SW480 (cell line): ENCODE measurements at regions not wholly inside any gene's neighbourhood (a gene's known extent, or its start where the extent isn't known, plus 50 kb on each side); places are given as distances from the start of the nearest gene placed in this dataset.
"Not testable (repeated sequence)": the region's sequence is repeated elsewhere in the genome, so short reads cannot be mapped to it uniquely, and the experiment has no call there.

Experiments used
- DNase-seq: peaks from one replicate; pipeline ENCODE4 v3.0.0-alpha.2; 2016; ENCODE audit warnings: low spot score

GRCh38 chr11:47928426-47928825, 51.9 kb upstream of the PTPRJ start:
- no peak for DNase-seq

- DNase-seq, result peak; percentile 97
Measured at GRCh38 chr11:47924184-47924691, 56.1 kb upstream of the PTPRJ start.

GRCh38 chr11:47923667-47924066, 56.7 kb upstream of the PTPRJ start:
- DNase-seq, result no peak

- not testable (repeated sequence) for DNase-seq
Measured at GRCh38 chr11:47921080-47921555, 59.2 kb upstream of the PTPRJ start.

- peak; percentile 73 for DNase-seq
Measured at GRCh38 chr11:47918882-47919495, 61.4 kb upstream of the PTPRJ start.

DNA sequence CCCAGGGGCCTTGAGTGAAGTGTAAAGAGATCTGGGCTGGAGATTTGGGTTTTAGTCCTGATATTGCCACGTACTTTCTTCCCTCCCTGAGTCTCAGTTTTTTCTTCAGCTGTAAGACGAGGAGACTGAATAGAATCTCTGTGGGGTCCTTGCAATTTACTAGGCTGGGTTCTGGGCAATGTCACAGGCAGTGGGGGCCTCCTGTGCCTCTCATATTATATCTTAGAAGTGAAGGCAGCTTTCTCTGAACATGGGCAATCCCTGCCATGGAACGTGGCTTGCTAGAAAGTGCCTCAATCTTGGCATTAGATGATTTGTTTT, 62.0 kb upstream of the PTPRJ start:
- DNase-seq, result no peak

DNA sequence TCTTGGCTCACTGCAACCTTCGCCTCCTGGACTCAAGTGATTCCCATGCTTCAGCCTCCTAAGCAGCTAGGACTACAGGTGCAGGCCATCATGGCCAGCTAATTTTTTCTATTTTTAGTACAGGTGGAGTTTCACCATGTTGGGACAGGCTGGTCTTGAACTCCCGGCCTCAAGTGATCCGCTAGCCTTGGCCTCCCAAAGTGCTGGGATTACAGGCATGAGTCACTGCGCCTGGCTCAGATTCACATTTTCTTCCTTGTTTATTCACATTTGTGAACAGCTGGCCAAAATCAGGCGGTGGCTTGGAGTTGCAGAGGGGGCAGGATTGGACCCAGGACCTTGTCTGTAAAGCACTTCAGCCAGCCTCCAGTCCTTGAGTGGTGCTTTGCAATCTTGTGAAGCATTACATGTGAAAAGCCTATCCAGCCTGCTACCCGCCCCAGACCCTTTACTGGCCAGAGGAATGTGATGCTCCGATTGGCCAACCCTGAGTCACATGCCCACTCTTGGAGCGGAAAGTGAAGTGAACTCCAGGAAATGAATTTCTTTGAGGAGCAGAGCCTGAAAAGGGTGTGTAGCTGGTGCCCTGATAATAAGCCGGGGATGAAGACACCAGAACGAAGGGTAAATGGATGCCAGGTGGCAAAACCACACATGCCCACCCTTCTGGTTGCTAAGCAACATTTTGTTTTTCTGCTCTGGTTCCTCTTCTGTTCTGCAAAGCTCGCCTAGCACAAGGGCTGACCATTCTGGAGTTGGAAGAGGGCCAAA, 62.6 kb upstream of the PTPRJ start:
- peak; percentile 84 for DNase-seq

GRCh38 chr11:47916361-47916841, 64.0 kb upstream of the PTPRJ start:
- no peak for DNase-seq

DNA sequence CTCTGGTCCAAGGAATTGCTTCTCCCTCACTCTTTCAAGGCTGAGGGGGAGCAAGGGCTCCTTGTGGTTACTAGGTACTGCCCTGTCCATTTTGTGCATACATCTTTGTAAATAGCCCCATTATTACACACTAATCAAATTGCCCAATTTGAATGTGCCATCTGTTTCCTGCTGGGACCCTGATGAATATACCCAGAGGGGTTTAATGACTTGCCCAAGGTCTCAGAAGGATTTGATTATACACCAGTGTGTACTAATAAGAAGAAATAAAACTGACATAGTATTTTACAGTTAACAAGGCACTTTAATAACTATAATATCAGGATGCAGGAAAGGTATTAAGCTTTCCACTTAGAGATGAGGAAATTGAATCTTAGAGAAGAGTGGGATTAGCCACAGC, 64.6 kb upstream of the PTPRJ start:
- DNase-seq, result no peak

DNA sequence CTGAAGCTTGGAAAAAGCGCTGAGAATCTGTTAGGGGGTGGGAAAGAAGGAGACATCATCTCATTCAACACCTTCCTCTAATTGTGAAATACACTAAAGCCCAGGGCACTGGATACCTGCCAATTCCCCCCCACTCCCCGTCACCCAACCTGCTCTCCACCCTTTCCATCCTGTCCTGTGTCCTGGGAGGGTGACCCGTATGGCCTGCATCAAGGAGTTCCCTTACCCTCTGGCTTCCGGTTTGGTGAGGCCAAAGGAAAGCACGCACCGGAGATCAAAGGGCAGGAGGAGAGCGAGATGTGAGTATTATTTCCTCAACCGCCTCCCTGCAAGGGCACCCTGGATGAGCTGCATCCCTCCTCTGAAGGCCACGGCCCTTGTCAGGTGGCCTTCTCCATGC, 65.0 kb upstream of the PTPRJ start:
- DNase-seq, result peak; percentile 93

DNA sequence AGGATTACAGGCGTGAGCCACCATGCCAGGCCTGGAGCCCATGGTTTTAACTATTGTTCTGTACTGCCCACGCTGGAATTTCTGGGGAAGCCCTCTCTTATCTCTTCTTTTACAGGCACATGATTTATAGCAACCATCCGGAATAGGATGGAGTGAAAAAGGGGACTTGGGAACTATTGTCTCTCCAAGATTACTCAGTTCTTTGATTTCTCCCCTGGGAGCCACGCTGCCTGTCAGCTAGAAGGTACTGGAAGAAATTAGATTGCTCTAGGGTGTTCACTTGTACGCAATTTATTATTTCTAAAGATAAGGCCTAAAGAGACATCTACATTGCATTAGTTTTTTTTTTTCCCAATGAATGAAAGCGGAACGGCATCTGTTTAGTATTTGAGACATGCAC, 65.6 kb upstream of the PTPRJ start:
- peak; percentile 55 for DNase-seq

DNA sequence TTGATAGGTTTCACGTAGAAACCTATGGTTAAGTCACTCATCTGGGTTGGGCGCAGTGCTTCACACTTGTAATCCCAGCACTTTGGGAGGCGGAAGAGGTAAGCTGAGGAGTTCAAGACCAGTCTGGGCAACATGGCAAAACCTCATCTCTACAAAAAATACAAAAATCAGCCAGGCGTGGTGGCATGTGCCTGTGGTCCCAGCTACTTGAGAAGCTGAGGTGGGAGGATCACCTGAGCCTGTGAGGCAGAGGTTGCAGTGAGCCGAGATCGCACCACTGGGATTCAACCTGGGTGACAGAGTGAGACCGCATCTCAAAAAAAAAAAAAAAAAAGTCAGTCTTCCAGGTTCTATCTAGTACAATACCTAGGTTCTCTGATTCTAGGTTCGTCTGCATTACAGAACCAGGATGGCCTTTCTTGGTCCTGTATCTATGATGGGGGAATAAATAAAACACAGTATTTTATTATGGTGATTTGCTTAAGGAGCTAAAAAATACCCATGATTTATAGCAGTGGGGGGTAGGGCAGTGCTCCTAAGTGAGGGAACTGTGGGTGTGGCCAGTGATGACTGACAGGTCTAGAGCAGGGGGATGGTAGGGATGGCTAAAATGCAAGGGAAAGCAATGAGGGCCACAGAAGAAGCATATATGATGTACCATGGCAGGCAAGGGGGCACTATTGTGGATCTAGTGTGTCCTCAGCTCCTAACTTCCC, 65.5 kb upstream of the NUP160 start:
- DNase-seq, result no peak

DNA sequence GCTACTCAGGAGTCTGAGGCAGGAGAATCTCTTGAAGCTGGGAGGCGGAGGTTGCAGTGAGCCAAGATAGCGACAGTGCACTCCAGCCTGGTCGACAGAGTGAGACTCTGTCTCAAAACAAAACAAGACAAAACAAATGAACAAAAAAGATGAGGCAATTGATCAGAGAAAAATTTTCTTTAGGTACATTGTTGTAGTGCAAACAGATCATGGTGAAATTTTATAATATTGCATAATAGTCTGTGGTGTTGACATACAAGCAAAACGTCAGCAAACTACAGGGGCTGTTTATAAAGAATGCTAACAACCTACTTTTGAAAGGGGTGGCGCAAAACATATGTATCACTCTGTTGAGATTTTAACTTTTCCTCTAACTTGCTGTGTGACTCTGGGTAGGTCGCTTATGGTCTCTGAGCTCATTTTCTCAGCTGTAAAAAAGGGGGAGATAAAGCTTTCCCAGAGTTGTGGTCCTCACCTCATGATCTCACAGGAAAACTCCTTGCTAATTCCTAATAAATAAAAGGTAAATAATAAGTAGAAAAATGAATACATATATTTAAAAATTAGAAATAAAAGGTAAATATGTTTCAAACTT, 64.8 kb upstream of the NUP160 start:
- no peak for DNase-seq

GRCh38 chr11:47911149-47911548, 63.0 kb upstream of the NUP160 start:
- DNase-seq, result no peak

GRCh38 chr11:47908198-47908597, 60.0 kb upstream of the NUP160 start:
- DNase-seq, result no peak

GRCh38 chr11:47907499-47907898, 59.3 kb upstream of the NUP160 start:
- no peak for DNase-seq

DNA sequence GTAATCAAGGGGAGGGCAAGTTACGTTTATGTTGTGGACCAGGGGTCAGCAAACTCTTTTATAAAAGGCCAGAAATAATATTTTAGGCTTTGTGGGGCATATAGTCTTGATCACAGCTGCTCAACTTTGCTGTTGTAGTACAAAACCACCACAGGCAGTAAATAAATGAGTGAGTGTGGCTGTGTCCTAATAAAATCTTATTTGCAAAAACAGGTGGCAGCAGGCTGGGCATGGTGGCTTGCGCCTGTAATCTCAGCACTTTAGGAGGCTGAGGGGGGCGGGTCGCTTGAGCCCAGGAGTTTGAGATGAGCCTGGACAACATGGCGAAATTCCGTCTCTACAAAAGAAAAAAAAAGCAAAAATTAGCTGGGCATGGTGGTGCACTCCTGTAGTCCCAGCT, 57.9 kb upstream of the NUP160 start:
- no peak for DNase-seq

DNA sequence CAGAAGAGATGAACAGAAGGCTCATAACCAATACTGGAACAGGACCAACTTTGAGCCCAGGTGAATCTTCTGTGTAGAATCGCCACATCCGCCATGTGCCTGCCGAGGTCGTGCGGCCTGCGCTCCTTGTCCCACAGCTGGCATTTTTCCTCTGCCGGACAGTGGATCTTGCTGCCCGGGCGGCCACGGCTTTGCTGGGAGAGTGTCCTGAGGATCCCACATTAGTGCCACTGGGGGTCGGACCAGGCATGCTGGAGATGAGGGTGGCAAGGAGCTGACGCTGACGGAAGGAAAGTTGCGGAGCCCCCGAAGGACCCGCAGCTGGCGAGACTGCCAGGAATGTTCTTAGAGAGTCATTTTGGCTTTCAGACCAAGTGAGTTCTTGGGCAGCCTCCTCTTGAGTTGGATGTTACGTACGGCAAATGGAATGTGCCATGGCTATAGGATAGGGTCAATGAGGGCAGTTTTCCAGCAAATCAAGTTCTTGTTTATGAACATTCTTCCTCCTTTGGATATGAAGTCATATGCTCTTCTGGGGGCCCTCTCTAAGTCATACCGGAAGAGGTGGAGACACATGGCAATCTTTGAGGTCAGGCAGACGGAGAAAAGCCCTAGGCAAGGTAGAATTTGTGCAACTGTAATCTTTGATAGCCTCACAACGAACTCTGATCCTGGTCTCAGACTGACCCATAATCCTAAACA, 57.4 kb upstream of the NUP160 start:
- no peak for DNase-seq

DNA sequence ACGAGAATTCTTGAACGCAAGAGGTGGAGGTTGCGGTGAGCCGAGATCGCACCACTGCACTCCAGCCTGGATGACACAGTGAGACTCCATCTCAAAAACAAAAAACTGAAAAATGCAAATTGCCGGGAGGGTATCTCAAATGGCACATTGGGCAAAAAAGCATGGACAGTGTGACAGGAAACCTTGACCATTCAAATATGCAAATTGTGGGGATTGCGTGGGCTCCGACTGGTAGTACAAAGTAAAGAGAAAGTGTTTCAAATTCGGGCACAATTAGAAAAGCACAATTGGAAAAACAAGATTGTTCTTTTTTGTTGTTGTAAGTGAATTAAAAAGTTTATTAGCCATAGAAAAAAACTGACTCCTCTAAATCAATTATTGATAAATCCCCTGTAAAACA, 56.7 kb upstream of the NUP160 start:
- DNase-seq, result no peak

GRCh38 chr11:47904048-47904447, 55.9 kb upstream of the NUP160 start:
- no peak for DNase-seq

DNA sequence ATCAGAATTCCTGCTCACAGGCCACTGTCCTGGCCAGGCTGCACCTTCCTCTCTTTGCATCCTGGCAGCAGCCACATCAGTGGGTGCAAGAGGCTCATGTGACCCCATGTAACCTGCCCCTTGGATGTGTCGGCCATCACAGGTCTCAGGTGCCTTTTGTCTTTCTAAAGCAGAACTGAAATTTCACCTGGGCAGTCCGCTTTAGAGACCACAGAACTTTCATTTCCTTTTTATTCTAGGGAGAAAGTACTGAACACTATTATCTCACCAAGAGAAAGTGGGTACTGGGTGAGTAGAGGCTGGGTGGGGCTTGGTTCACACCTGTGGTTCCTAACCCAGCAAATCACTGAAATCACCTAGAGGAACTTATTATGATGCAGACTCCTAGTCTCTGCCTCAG, 51.7 kb upstream of the NUP160 start:
- DNase-seq, result no peak
